ENCODE measurements at regions not wholly inside any gene's neighbourhood (a gene's known extent, or its start where the extent isn't known, plus 50 kb on each side); places are given as distances from the start of the nearest gene placed in this dataset.

DNA sequence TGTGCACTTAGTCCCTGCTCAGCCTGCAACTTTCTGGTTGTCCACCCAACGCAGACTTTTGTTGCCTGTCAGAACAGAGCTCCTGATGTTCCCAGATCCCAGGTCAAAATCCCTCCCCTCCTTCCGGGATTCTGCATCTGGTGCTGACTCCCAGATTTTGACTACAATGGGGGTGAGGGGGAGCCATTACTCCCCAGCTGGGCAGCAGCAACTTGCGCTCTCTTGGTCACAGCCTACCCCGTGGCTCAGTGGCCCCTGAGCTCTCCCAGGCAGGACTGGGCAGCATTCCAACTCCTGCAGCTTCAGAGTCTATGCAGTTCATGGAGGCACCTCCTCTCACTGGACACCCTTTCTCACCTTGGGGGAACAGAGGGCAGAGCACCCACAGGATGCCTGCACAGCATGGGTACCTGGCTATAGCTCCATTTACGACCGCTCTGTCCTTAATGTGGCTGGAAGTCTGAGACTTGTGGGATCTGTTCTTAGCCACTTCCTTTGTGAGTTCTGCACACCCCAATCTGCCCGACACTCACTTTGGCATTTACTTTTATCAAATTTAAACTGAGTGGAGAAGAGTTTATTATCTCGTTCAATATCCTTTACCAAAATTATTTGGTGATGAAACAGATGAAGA is 545.5 kb upstream of the MGMT start:
- DNase-seq, result no peak

- DNase-seq, result no peak
Observed at GRCh38 chr10:128922172-128922571, 544.9 kb upstream of the MGMT start.

GRCh38 chr10:128922619-128923196 is 544.3 kb upstream of the MGMT start:
- DNase-seq, result no peak

- no peak for DNase-seq
Observed at GRCh38 chr10:128924918-128925317, 542.1 kb upstream of the MGMT start.

- DNase-seq, result no peak
Observed at GRCh38 chr10:128926711-128927110, 540.3 kb upstream of the MGMT start.

DNA sequence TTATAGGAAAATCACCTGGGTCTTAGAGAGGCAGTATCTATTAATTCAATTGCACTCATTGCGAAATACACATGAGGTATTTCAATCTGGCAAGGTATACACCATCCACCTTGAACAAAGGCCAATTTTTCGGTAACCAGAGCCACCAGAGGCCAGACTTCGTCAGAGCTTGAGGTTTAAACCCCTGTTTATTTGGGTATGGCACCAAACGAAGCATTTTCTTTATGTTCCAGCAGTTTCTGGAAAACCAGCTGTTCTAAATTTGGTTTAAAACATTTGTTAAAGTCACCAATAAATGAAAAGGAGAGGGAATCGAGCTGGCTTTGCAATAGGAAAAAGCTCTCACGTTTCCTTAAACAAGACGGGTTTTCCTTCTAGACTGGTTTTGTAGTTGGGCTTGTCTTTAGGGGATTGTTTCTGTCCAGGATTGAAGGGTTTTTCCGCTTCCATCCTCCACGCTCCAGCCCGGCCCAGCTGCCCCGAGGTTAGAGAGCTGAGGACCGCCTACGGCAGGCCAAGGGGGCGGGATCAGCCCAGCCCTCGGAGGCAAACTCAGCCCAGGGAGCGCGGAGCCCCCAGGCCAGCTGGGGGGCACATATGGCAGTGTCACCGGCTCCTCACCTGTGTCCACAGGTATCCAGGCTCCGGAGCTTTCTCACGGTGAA is 539.4 kb upstream of the MGMT start:
- DNase-seq, result no peak

GRCh38 chr10:128928231-128928836 is 538.7 kb upstream of the MGMT start:
- no peak for DNase-seq

- no peak for DNase-seq
Observed at GRCh38 chr10:128929131-128929530, 537.9 kb upstream of the MGMT start.

DNA sequence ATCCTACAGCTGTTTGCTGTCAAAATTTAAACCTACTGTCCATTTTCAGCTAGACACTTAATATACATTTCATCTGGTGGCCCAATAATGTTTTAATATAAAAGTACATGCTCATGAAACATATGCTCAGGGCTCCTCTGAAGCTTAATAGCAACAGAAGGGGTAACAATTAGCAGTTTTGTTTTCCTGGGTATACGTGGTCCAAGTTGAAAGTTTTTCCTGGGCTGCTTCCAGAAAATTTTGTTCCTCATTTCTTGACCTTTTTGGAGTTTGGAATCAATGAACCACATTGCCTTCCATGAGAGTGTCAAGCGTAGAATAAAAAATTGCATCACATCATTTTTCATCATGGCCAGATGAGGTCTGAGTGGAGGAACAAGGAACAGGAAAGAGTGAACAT is 537.3 kb upstream of the MGMT start:
- DNase-seq, result no peak

GRCh38 chr10:128930515-128930914 is 536.5 kb upstream of the MGMT start:
- DNase-seq, result no peak

- DNase-seq, result no peak
Observed at GRCh38 chr10:128932071-128932820, 534.8 kb upstream of the MGMT start.

DNA sequence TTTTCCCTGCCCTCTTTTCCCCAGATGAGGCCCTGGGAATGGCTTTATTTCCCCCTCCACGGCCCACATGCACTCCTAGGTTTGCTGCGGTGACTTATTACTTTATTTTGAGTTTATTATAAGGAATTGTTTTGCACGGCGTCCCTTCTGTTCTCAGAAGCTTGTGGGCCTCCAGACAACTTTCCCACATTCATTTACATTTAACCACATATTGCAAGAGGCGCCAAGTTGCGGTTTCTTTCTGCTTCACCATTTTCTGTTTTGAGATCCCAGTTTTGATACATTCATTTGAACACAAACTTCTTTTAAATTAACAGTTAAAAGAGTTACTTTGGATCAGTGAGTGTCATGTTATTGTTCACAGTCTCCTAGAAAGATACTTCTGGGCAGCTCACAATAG is 532.5 kb upstream of the MGMT start:
- no peak for DNase-seq

DNA sequence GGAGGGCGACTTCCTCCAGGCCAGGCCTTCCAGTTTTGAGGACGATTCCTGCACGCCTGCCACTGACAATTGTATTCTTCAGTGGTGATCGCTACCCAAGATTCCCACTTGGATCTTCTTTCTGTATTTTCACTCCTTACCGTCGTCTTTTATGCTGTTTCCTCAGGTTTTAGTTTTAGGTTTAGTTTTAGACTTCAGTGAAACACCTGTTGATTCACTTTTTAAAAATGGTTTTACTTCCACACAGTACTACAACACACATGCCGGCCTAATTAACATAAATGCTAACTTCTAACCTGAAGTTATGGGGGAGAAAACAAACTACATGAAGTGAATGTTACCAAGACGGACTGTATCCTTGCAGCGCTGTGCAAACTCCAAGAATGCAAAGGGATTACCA is 530.6 kb upstream of the MGMT start:
- no peak for DNase-seq

GRCh38 chr10:128938558-128938957 is 528.5 kb upstream of the MGMT start:
- no peak for DNase-seq

GRCh38 chr10:128940081-128940480 is 527.0 kb upstream of the MGMT start:
- DNase-seq, result no peak

GRCh38 chr10:128943111-128943510 is 523.9 kb upstream of the MGMT start:
- no peak for DNase-seq

- DNase-seq, result no peak
Observed at GRCh38 chr10:128945398-128945797, 521.6 kb upstream of the MGMT start.

DNA sequence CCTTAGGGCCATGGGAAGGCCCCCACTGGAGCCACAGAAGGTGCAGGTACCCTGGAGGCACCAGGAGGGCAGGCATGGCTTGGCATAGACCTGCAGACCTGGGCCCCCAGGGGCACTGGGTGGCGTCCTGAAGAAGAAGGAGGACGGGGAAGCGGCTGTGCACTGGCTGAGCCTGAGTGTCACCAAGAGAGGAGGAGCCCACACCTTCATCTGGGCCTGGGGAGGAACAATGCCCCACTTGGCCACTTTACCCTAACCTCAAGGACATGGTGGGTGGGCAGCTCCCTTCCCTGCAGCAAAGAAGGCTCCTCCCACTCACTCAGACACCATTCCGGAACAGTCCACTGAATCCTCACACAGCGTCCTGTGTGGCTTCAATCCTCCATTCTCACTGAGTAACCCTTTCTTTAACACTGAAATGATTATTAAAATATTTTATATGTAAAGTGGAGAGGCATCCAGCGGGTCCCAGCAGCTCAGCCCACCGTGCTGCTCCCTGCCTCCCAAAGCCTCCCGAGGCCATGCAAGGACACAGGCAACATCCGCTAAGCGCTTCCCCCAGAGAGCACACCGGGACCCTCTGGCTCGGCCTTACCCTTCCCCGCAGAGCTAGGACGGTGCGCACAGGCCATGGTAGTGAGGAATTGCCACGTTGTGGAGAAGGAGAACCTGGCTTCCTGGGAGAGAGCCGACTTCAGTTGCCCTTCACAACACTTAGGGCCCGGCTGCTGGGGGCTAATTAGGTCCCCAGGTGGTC is 516.7 kb upstream of the MGMT start:
- no peak for DNase-seq

GRCh38 chr10:128950916-128951275 is 516.1 kb upstream of the MGMT start:
- no peak for DNase-seq

GRCh38 chr10:128952856-128953255 is 514.2 kb upstream of the MGMT start:
- DNase-seq, result no peak

GRCh38 chr10:128956149-128956548 is 510.9 kb upstream of the MGMT start:
- no peak for DNase-seq

- DNase-seq, result no peak
Observed at GRCh38 chr10:128957221-128957620, 509.8 kb upstream of the MGMT start.

Measured in stimulated activated CD4-positive, alpha-beta T cell treated with anti-CD3 and anti-CD28 coated beads, Interleukin-4, amount 100 ng/mL, for 24 hours (primary cell).